Testis (tissue), 2 donors: ENCODE measurements at regions not wholly inside any gene's neighbourhood (a gene's known extent, or its start where the extent isn't known, plus 50 kb on each side); places are given as distances from the start of the nearest gene placed in this dataset.

Source experiments
- CTCF ChIP-seq, 3 experiments: fragments of 450-650 bp in 2 of 3; fragments of 200-600 bp in 1 of 3; sonication (generic) in 1 of 3; IDR thresholded peaks; one replicate each; pipeline ENCODE4 v1.5.1; 2016 to 2019; ENCODE audit warnings: antibody characterized with exemption in 3 of 3, mild to moderate bottlenecking in 2 of 3, moderate library complexity in 1 of 3
- POLR2A ChIP-seq: fragments of 450-650 bp; IDR thresholded peaks from one replicate; pipeline ENCODE4 v1.6.1; 2017; ENCODE audit warnings: antibody characterized with exemption, mild to moderate bottlenecking, moderate library complexity

GRCh38 chr1:95561346-95561745, 327.3 kb downstream of the RWDD3 start:
- no peak for TF ChIP-seq CTCF (IDR thresholded peaks at IDR 0.05)
- no peak for TF ChIP-seq POLR2A
